Osteoblast (primary cell): ENCODE measurements at regions not wholly inside any gene's neighbourhood (a gene's known extent, or its start where the extent isn't known, plus 50 kb on each side); places are given as distances from the start of the nearest gene placed in this dataset.

Experiments used
- DNase-seq: peaks from one replicate; pipeline ENCODE4 v3.0.0; 2011; ENCODE audit warnings: low spot score, mixed read lengths; ENCODE audit not compliant: insufficient read length; ENCODE audit errors: missing footprints
- H2AFZ ChIP-seq: 2 replicates; pipeline ENCODE4 v1.6.0; 2011; ENCODE audit warnings: mild to moderate bottlenecking, low read length
- H3K27ac ChIP-seq: 2 replicates; pipeline ENCODE4 v1.5.1; 2011; ENCODE audit warnings: mild to moderate bottlenecking, low read depth, low read length, moderate library complexity
- H3K27me3 ChIP-seq: 2 replicates; pipeline ENCODE4 v1.6.0; 2012; ENCODE audit warnings: mild to moderate bottlenecking, control low read depth, inconsistent platforms, low read length, moderate library complexity; ENCODE audit not compliant: insufficient read depth
- H3K36me3 ChIP-seq: 2 replicates; pipeline ENCODE4 v1.5.1; 2011; ENCODE audit warnings: mild to moderate bottlenecking, low read length, control low read depth, moderate library complexity; ENCODE audit not compliant: insufficient read depth
- H3K4me1 ChIP-seq: 2 replicates; pipeline ENCODE4 v1.5.1; 2011; ENCODE audit warnings: mild to moderate bottlenecking, low read length, control low read depth, moderate library complexity; ENCODE audit not compliant: insufficient read depth
- H3K4me2 ChIP-seq: 2 replicates; pipeline ENCODE4 v1.6.0; 2011; ENCODE audit warnings: mild to moderate bottlenecking, low read length; ENCODE audit not compliant: insufficient read depth
- H3K4me3 ChIP-seq: fragments of 200-600 bp; sonication (generic); 3 replicates; pipeline ENCODE4 v1.5.1; 2012; ENCODE audit warnings: mild to moderate bottlenecking, low read length, inconsistent platforms; ENCODE audit not compliant: insufficient read depth
- H3K79me2 ChIP-seq: 2 replicates; pipeline ENCODE4 v1.6.0; 2012; ENCODE audit warnings: mild to moderate bottlenecking, low read length, control low read depth, inconsistent platforms; ENCODE audit not compliant: insufficient read depth
- H3K9me3 ChIP-seq: 2 replicates; pipeline ENCODE4 v1.5.1; 2011; ENCODE audit warnings: low read depth, low read length, control low read depth
- H4K20me1 ChIP-seq: 2 replicates; pipeline ENCODE4 v1.6.0; 2012; ENCODE audit warnings: mild to moderate bottlenecking, low read length, control low read depth; ENCODE audit not compliant: insufficient read depth
- CTCF ChIP-seq: IDR thresholded peaks from 2 replicates; pipeline ENCODE4 v1.5.1; 2011; ENCODE audit warnings: mild to moderate bottlenecking, low read depth, low read length, moderate library complexity; ENCODE audit errors: extremely low read depth

GRCh38 chr5:40258222-40258621, 421.5 kb upstream of the PTGER4 start:
- Histone ChIP-seq H3K27ac (no peak overlapping the region), H3K4me1 (no peaks in the 10 kb centered on the region), H3K9me3 (no peaks in the 10 kb centered on the region), H3K79me2 (no peaks in the 10 kb centered on the region), H4K20me1 (no peaks in the 10 kb centered on the region), H3K27me3 (no peaks in the 10 kb centered on the region), H3K4me3 (no peak overlapping the region), H2AFZ (peak overlapping the region; percentile 25), H3K4me2 (no peak overlapping the region), H3K36me3 (no peaks in the 10 kb centered on the region)
- TF ChIP-seq CTCF = no peak
- DNase-seq = peak; percentile 49

- Histone ChIP-seq H3K4me1 (no peaks in the 10 kb centered on the region), H2AFZ (no peak overlapping the region), H3K4me2 (no peak overlapping the region), H3K9me3 (peaks cover 2% of the 10 kb centered on the region), H4K20me1 (no peaks in the 10 kb centered on the region), H3K36me3 (no peaks in the 10 kb centered on the region), H3K27ac (no peak overlapping the region), H3K4me3 (no peak overlapping the region), H3K79me2 (no peaks in the 10 kb centered on the region), H3K27me3 (no peaks in the 10 kb centered on the region)
- DNase-seq = no peak
- no peak for TF ChIP-seq CTCF
Measured at GRCh38 chr5:40240671-40241070, 439.0 kb upstream of the PTGER4 start.

- Histone ChIP-seq H3K4me2 (no peak overlapping the region), H4K20me1 (no peaks in the 10 kb centered on the region), H3K4me1 (no peaks in the 10 kb centered on the region), H3K79me2 (no peaks in the 10 kb centered on the region), H3K27ac (no peak overlapping the region), H3K9me3 (peaks cover 2% of the 10 kb centered on the region), H3K27me3 (no peaks in the 10 kb centered on the region), H3K4me3 (no peak overlapping the region), H2AFZ (no peak overlapping the region), H3K36me3 (no peaks in the 10 kb centered on the region)
- no peak for DNase-seq
- no peak for TF ChIP-seq CTCF
Measured at GRCh38 chr5:40240111-40240510, 439.6 kb upstream of the PTGER4 start.

- H3K27ac ChIP-seq = no peak overlapping the region
- DNase-seq = no peak
- no peaks in the 10 kb centered on the region for H3K27me3 ChIP-seq
- no peaks in the 10 kb centered on the region for H4K20me1 ChIP-seq
- H3K4me3 ChIP-seq = no peak overlapping the region
- peaks cover 2% of the 10 kb centered on the region for H3K9me3 ChIP-seq
- no peak overlapping the region for H2AFZ ChIP-seq
- H3K4me1 ChIP-seq = peaks cover 4% of the 10 kb centered on the region
- no peak overlapping the region for H3K4me2 ChIP-seq
- H3K36me3 ChIP-seq = no peaks in the 10 kb centered on the region
- no peak for TF ChIP-seq CTCF
- H3K79me2 ChIP-seq = no peaks in the 10 kb centered on the region
Measured at GRCh38 chr5:40238066-40238745, 441.5 kb upstream of the PTGER4 start.
